Right lobe of liver (tissue), 6 donors: ENCODE measurements at regions not wholly inside any gene's neighbourhood (a gene's known extent, or its start where the extent isn't known, plus 50 kb on each side); places are given as distances from the start of the nearest gene placed in this dataset.
A peak's percentile ranks its signal among the peaks of the same experiment; 100 is the strongest.

ENCODE experiments used
- ATAC-seq, 4 donors: fragments of 200-7000 bp; cut with Tn5 transposase; one replicate each; pipeline ENCODE4 v1.9.1; 2020; ENCODE audit warnings: mild to moderate bottlenecking in 4 of 4, moderate library complexity in 4 of 4
- DNase-seq, 3 donors: peaks; one replicate each; pipeline ENCODE4 v3.0.0-alpha.2; 2020
- H3K27ac ChIP-seq, 3 donors: fragments of 200-600 bp; one replicate each; pipeline ENCODE4 v1.8.0; 2022
- H3K27me3 ChIP-seq, 2 donors: fragments of 200-600 bp; one replicate each; pipeline ENCODE4 v1.8.0; 2022
- H3K36me3 ChIP-seq, 4 donors: fragments of 200-600 bp; sonication (generic) in 1 of 4; one replicate each; pipeline versions ENCODE4 v1.5.1 to v1.8.0; 2017 to 2022; ENCODE audit warnings: control low read depth in 1 of 4
- H3K4me1 ChIP-seq, 4 donors: fragments of 200-600 bp; sonication (generic) in 1 of 4; one replicate each; pipeline versions ENCODE4 v1.5.1 to v1.8.0; 2017 to 2022; ENCODE audit warnings: control low read depth in 1 of 4
- H3K4me3 ChIP-seq, 3 donors: fragments of 200-600 bp; one replicate each; pipeline ENCODE4 v1.8.0; 2022
- H3K9me3 ChIP-seq, 4 donors: fragments of 200-600 bp; sonication (generic) in 1 of 4; one replicate each; pipeline versions ENCODE4 v1.5.1 to v1.8.0; 2017 to 2022; ENCODE audit warnings: control low read depth in 1 of 4
- CTCF ChIP-seq, 4 donors: fragments of 200-600 bp in 3 of 4; fragments of 450-650 bp in 1 of 4; IDR thresholded peaks; one replicate each; pipeline versions ENCODE4 v1.5.1 to v1.8.0; 2016 to 2022; ENCODE audit warnings: antibody characterized with exemption in 4 of 4, mild to moderate bottlenecking in 2 of 4
- POLR2A ChIP-seq: fragments of 450-650 bp; IDR thresholded peaks from one replicate; pipeline ENCODE4 v1.6.1; 2017; ENCODE audit warnings: antibody characterized with exemption, mild to moderate bottlenecking
- WGBS: methylation state at CpG from one replicate; pipeline ENCODE4 v1.1.6; 2018; ENCODE audit warnings: low coverage, low lambda C conversion rate; ENCODE audit not compliant: insufficient coverage; ENCODE audit errors: missing lambda C conversion rate; 5-methylcytosine and 5-hydroxymethylcytosine counted together
- intact Hi-C, 2 donors: fragments of 100-400 bp; cut with DNase I; formaldehyde crosslinking; loops; one replicate each; pipeline versions ENCODE4 v1.11.2 to v1.14.1; 2022
- donor health status: DM: no; HTN: yes; CAD: no.
- donor health status: DM: no; HTN: no; CAD: no.
- donor health status: DM: no; HTN: no; CAD: no.
- donor health status: DM: no; HTN: yes; CAD: no.
- donor health status: DM: no; HTN: yes; CAD: no.

GRCh38 chrX:10707773-10708172 is 87.4 kb upstream of the MID1 start:
- DNase-seq: no peak

GRCh38 chrX:10709276-10709675 is 88.9 kb upstream of the MID1 start:
- intact Hi-C loops: no loop called here
- ATAC-seq (no peak), DNase-seq (no peak)
- H3K9me3 ChIP-seq: no peaks in the 10 kb centered on the region
- H3K4me3 ChIP-seq: no peak overlapping the region
- H3K36me3 ChIP-seq: no peaks in the 10 kb centered on the region
- H3K4me1 ChIP-seq: no peaks in the 10 kb centered on the region
- TF ChIP-seq CTCF (IDR thresholded peaks at IDR 0.05): no peak
- TF ChIP-seq POLR2A: no peak
- no peaks in the 10 kb centered on the region for H3K27me3 ChIP-seq
- WGBS: 54% methylated on average over 4 of the region's 4 CpGs
- H3K27ac ChIP-seq: no peak overlapping the region

More at GRCh38 chrX:10707773-10708172, 87.4 kb upstream of the MID1 start:
- no peaks in the 10 kb centered on the region for H3K27me3 ChIP-seq
- no peaks in the 10 kb centered on the region for H3K36me3 ChIP-seq
- H3K27ac ChIP-seq: no peak overlapping the region
- WGBS: 42% methylated on average over 2 of the region's 2 CpGs
- intact Hi-C loops: no loop called here
- no peaks in the 10 kb centered on the region for H3K9me3 ChIP-seq
- H3K4me1 ChIP-seq: no peaks in the 10 kb centered on the region
- TF ChIP-seq POLR2A: no peak
- no peak for ATAC-seq
- no peak overlapping the region for H3K4me3 ChIP-seq

GRCh38 chrX:10714531-10714930 is 94.1 kb upstream of the MID1 start:
- H3K27ac ChIP-seq: no peak overlapping the region
- 62% methylated on average over 5 of the region's 5 CpGs for WGBS
- H3K9me3 ChIP-seq: no peaks in the 10 kb centered on the region
- no peak for TF ChIP-seq POLR2A
- TF ChIP-seq CTCF (IDR thresholded peaks at IDR 0.05): no peak
- intact Hi-C loops: no loop called here
- H3K36me3 ChIP-seq: no peaks in the 10 kb centered on the region
- no peak overlapping the region for H3K4me3 ChIP-seq
- no peak for DNase-seq
- no peaks in the 10 kb centered on the region for H3K27me3 ChIP-seq
- no peak for ATAC-seq
- no peaks in the 10 kb centered on the region for H3K4me1 ChIP-seq

GRCh38 chrX:10722851-10723250 is 102.5 kb upstream of the MID1 start:
- ATAC-seq (peak; percentile 77 to 90 (median 86)), DNase-seq (peak in 1 of 3 donors; percentile 51)
- Histone ChIP-seq H3K36me3 (no peaks in the 10 kb centered on the region), H3K27me3 (no peaks in the 10 kb centered on the region), H3K4me3 (no peak overlapping the region), H3K9me3 (no peaks in the 10 kb centered on the region), H3K4me1 (no peaks in the 10 kb centered on the region), H3K27ac (no peak overlapping the region)
- TF ChIP-seq CTCF (IDR thresholded peaks at IDR 0.05) (peak; percentile 74 to 86 (median 78)), POLR2A (no peak)
- intact Hi-C loops: no loop called here
- WGBS: 16% methylated on average over 4 of the region's 4 CpGs

GRCh38 chrX:10725071-10725470 is 104.7 kb upstream of the MID1 start:
- intact Hi-C loops: no loop called here
- ATAC-seq: peak in 1 of 4 donors; percentile 38
- no peaks in the 10 kb centered on the region for H3K4me1 ChIP-seq
- H3K4me3 ChIP-seq: no peak overlapping the region
- H3K27ac ChIP-seq: no peak overlapping the region
- no peaks in the 10 kb centered on the region for H3K9me3 ChIP-seq
- TF ChIP-seq POLR2A: no peak
- TF ChIP-seq CTCF (IDR thresholded peaks at IDR 0.05): peak; percentile 18 to 46 (median 37)
- DNase-seq: no peak
- no peaks in the 10 kb centered on the region for H3K36me3 ChIP-seq
- H3K27me3 ChIP-seq: peaks cover 0 to 4% of the 10 kb centered on the region in 2 donors
- WGBS: 19% methylated on average over 3 of the region's 3 CpGs
